Left forelimb (tissue), 1 donor: ENCODE measurements at regions not wholly inside any gene's neighbourhood (a gene's known extent, or its start where the extent isn't known, plus 50 kb on each side); places are given as distances from the start of the nearest gene placed in this dataset.
A peak's percentile ranks its signal among the peaks of the same experiment; 100 is the strongest.
"Not testable (repeated sequence)": the region's sequence is repeated elsewhere in the genome, so short reads cannot be mapped to it uniquely, and the experiment has no call there.

ENCODE experiments used
- DNase-seq: peaks from one replicate; pipeline ENCODE4 v3.0.0-alpha.2; 2018; ENCODE audit warnings: low spot score

- not testable (repeated sequence) for DNase-seq
These were observed 330.7 kb upstream of the PLGLB1 start for GRCh38 chr2:87352178-87352934.

- DNase-seq: not testable (repeated sequence)
These were observed 331.8 kb upstream of the PLGLB1 start for GRCh38 chr2:87353408-87353807.

- not testable (repeated sequence) for DNase-seq
These were observed 332.5 kb upstream of the PLGLB1 start for GRCh38 chr2:87354102-87354501.

DNA sequence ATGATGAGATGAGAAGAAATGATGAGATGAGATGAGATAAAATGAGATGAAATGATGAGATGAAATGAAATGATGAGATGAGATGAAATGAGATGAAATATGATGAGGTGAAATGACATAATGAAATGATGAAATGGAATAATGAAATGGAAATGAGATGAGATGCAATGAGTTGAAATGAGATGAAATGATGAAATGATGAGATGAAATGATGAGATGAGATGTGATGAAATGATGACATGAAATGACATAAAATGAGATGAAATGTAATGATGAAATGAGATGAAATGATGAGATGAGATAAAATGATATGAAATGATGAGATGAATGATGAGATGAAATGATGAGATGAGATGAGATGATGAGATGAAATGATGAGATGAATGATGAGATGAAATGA is 338.6 kb upstream of the PLGLB1 start:
- not testable (repeated sequence) for DNase-seq

GRCh38 chr2:87360927-87361326 is 339.3 kb upstream of the PLGLB1 start:
- not testable (repeated sequence) for DNase-seq

DNA sequence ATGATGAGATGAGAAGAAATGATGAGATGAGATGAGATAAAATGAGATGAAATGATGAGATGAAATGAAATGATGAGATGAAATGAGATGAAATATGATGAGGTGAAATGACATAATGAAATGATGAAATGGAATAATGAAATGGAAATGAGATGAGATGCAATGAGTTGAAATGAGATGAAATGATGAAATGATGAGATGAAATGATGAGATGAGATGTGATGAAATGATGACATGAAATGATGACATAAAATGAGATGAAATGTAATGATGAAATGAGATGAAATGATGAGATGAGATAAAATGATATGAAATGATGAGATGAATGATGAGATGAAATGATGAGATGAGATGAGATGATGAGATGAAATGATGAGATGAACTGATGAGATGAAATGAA is 340.2 kb upstream of the PLGLB1 start:
- DNase-seq: not testable (repeated sequence)

DNA sequence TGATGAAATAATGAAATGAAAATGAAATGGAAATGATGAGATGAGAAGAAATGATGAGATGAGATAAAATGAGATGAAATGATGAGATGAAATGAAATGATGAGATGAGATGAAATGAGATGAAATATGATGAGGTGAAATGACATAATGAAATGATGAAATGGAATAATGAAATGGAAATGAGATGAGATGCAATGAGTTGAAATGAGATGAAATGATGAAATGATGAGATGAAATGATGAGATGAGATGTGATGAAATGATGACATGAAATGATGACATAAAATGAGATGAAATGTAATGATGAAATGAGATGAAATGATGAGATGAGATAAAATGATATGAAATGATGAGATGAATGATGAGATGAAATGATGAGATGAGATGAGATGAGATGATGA is 342.7 kb upstream of the PLGLB1 start:
- not testable (repeated sequence) for DNase-seq

DNA sequence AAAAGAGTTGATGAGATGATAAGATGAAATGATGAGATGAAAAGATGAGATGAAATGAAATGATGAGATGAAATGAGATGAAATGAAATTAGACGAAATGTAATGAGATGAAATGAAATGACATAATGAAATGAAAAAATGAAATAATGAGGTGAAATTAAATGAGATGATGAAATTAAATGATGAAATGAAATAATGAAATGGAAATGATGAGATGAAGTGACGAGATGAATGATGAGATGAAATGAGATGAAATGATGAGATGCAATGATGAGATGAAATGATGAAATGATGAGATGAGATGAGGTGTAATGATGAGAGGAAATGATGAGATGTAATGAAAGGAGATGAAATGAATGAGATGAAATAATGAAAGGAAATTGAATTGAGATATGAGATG is 343.4 kb upstream of the PLGLB1 start:
- not testable (repeated sequence) for DNase-seq

- DNase-seq: not testable (repeated sequence)
These were observed 361.8 kb upstream of the PLGLB2 start for GRCh38 chr2:87386063-87386560.

DNA sequence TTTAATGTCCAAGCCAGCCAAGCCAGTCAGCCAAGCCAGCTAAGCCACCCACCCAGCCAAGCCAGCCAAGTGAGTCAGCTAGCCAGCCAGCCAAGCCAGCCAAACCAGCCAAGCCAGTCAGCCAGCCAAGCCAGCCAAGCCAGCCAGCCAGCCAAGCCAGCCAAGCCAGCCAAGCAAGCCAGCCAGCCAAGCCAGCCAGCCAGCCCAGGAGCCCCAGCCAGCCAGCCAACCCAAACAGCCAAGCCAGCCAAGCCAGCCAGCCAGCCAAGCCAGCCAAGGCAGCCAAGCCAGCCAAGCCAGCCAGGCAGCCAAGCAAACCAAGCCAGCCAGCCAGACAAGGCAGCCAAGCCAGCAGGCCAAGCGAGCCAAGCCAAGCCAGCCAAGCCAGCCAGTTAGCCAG is 352.1 kb upstream of the PLGLB2 start:
- not testable (repeated sequence) for DNase-seq

- DNase-seq: not testable (repeated sequence)
These were observed 351.2 kb upstream of the PLGLB2 start for GRCh38 chr2:87396551-87397265.

DNA sequence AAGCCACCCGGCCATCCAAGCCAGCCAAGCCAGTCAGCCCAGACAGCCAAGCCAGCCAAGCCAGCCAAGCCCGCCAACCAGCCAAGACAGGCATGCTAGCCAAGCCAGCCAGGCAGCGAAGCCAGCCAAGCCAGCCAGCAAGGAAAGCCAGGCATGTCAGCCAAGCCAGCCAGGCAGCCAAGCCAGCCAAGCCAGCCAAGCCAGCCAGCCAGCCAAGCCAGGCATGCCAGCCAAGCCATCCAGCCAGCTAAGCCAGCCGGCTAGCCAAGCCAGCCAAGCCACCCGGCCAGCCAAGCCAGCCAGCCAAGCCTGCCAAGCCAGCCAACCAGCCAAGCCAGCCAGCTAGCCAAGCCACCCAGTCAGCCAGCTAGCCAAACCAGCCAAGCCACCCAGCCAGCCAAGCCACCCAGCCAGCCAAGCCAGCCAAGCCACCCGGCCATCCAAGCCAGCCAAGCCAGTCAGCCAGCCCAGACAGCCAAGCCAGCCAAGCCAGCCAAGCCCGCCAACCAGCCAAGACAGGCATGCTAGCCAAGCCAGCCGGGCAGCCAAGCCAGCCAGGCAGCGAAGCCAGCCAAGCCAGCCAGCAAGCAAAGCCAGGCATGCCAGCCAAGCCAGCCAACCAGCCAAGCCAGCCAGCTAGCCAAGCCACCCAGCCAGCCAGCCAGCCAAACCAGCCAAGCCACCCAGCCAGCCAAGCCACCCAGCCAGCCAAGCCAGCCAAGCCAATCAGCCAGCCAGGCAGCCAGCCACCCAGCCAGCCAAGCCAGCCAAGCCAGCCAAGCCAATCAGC is 350.4 kb upstream of the PLGLB2 start:
- DNase-seq: not testable (repeated sequence)

DNA sequence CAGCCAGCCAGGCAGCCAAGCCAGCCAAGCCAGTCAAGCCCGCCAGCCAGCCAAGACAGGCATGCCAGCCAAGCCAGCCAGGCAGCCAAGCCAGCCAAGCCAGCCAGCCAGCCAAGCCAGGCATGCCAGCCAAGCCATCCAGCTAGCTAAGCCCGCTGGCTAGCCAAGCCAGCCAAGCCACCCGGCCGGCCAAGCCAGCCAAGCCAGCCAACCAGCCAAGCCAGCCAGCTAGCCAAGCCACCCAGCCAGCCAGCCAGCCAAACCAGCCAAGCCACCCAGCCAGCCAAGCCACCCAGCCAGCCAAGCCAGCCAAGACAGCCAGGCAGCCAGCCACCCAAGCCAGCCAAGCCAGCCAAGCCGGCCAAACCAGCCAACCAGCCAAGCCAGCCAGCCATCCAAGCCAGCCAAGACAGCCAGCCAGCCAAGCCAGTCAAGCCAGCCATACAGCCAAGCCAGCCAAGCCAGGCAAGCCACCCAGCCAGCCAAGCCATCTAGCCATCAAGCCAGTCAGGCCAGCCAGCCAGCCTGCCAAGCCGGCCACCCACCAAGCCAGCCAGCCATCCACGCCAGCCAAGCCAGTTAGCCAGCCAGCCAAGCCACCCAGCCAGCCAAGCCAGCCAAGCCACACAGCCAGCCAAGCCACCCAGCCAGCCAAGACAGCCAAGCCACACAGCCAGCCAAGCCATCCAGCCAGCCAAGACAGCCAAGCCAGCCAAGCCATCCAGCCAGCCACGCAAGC is 349.2 kb upstream of the PLGLB2 start:
- DNase-seq: not testable (repeated sequence)

- DNase-seq: peak; percentile 36
These were observed 346.1 kb upstream of the PLGLB2 start for GRCh38 chr2:87401726-87402345.

DNA sequence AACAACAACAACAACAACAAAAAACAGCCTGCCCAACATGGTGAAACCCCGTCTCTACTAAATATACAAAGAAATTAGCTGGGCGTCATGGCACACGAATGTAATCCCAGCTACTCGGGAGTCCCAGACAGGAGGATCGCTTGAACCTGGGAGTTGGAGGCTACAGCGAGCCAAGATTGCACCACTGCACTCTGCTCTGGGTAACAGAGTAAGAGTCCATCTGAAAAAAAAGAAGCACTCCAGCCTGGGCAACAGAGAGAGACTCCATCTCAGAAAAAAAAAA is 344.1 kb upstream of the PLGLB2 start:
- DNase-seq: no peak

- DNase-seq: not testable (repeated sequence)
These were observed 343.3 kb upstream of the PLGLB2 start for GRCh38 chr2:87404411-87405255.

DNA sequence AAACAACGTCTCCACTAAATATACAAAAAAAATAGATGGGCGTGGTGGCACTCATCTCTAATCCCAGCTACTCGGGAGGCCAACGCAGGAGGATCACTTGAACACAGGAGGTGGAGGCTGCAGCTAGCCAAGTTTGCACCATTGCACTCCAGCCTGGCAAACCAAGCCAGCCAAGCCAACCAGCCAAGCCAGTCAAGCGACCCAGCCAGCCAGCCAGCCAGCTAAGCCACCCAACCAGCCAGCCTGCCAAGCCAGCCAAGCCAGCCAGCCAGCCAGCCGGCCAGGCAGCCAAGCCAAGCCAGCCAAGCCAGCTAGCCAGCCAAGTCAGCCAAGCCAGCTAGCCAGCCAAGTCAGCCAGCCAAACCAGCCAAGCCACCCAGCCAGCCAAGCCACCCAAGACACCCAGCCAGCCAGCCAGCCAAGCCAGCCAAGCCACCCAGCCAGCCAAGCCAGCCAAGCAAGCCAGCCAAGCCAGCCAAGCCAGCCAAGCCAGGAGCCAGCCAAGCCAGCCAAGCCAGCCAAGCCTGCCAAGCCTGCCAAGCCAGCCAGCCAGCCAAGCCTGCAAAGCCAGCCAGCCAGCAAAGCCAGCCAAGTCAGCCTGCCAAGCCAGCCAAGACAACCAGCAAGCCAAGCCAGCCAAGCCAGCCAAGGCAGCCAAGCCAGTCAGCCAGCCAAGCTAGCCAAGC is 342.2 kb upstream of the PLGLB2 start:
- DNase-seq: peak; percentile 60

- peak; percentile 59 for DNase-seq
These were observed 341.3 kb upstream of the PLGLB2 start for GRCh38 chr2:87406406-87407175.

GRCh38 chr2:87409601-87410000 is 338.3 kb upstream of the PLGLB2 start:
- not testable (repeated sequence) for DNase-seq
